ENCODE measurements at regions not wholly inside any gene's neighbourhood (a gene's known extent, or its start where the extent isn't known, plus 50 kb on each side); places are given as distances from the start of the nearest gene placed in this dataset.

DNA sequence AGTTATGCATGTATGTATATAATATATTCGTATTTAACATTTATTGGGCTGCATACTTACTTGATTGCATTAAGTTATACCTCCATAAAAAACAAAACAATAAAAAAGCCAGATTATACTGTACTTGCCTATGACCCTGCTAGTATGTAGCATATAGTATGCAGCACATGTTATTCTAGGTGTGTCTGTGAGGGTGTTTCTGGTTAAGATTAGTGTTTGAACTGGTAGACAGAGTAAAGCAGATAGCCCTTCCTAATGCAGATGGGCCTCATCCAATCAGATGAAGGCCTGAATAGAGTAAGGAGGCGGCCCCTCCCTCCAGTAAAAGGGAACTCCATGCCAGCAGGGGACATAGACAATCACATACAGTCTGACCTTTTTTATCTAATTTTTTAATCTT is 323.3 kb upstream of the USP24 start:
- TF ChIP-seq EP300 (IDR thresholded peaks at IDR 0.05; ENCODE audit: low read depth) (no peak), CTCF (IDR thresholded peaks at IDR 0.05) (no peak), POLR2AphosphoS5 (IDR thresholded peaks at IDR 0.05) (no peak)
